Activated CD4-positive, alpha-beta memory T cell treated with anti-CD3 and anti-CD28 coated beads for 36 hours (primary cell): ENCODE measurements at regions not wholly inside any gene's neighbourhood (a gene's known extent, or its start where the extent isn't known, plus 50 kb on each side); places are given as distances from the start of the nearest gene placed in this dataset.

Experiments
- CTCF ChIA-PET: fragments of 350-600 bp; sonication (Branson Sonifier 250); formaldehyde crosslinking; loops from one replicate; lab custom pipeline; 2021; ENCODE audit warnings: antibody characterized with exemption, inconsistent platforms; lab: Charles Lee
- POLR2A ChIA-PET: fragments of 350-600 bp; sonication (Branson Sonifier 250); formaldehyde crosslinking; loops from one replicate; lab custom pipeline; 2021; ENCODE audit warnings: antibody characterized with exemption; lab: Charles Lee
- DNase-seq: peaks from one replicate; pipeline ENCODE4 v3.0.0-alpha.2; 2020
- H3K27ac Mint-ChIP-seq: one replicate; pipeline ENCODE4 v1.8.0; 2021; ENCODE audit warnings: mixed read lengths
- H3K27me3 Mint-ChIP-seq: one replicate; pipeline ENCODE4 v1.8.0; 2021; ENCODE audit warnings: mixed read lengths
- H3K36me3 Mint-ChIP-seq: one replicate; pipeline ENCODE4 v1.8.0; 2021; ENCODE audit warnings: mixed read lengths
- H3K4me1 Mint-ChIP-seq: one replicate; pipeline ENCODE4 v1.8.0; 2021; ENCODE audit warnings: low read depth, mixed read lengths
- H3K4me3 Mint-ChIP-seq: one replicate; pipeline ENCODE4 v1.8.0; 2021; ENCODE audit warnings: mild to moderate bottlenecking, mixed read lengths
- H3K9me3 Mint-ChIP-seq: one replicate; pipeline ENCODE4 v1.8.0; 2021; ENCODE audit warnings: mixed read lengths
- intact Hi-C: fragments of 100-400 bp; cut with micrococcal nuclease; formaldehyde crosslinking; loops from one replicate; pipeline ENCODE4 v1.15.1; 2023

- Mint-ChIP-seq H3K27ac (peak overlapping the region; percentile 30), H3K9me3 (no peaks in the 10 kb centered on the region), H3K36me3 (no peaks in the 10 kb centered on the region), H3K4me3 (no peak overlapping the region), H3K27me3 (peaks cover 3% of the 10 kb centered on the region), H3K4me1 (peaks cover 9% of the 10 kb centered on the region)
- DNase-seq = peak; percentile 76
- CTCF ChIA-PET = no interaction called here
- intact Hi-C loops = no loop called here
- POLR2A ChIA-PET = no interaction called here
Observed at GRCh38 chr9:99433555-99433954, 211.5 kb downstream of the SEC61B start.

GRCh38 chr9:99436616-99437015 lies 214.5 kb downstream of the SEC61B start:
- intact Hi-C loops = no loop called here
- no peak for DNase-seq
- ChIA-PET POLR2A (interaction anchor here (0.5 kb wide), 1 partner anchor 244 kb away, joined by 3 read pairs; no protein-coding TSS in a partner anchor), CTCF (no interaction called here)
- no peak overlapping the region for H3K4me3 Mint-ChIP-seq
- peaks cover 9% of the 10 kb centered on the region for H3K4me1 Mint-ChIP-seq
- H3K36me3 Mint-ChIP-seq = no peaks in the 10 kb centered on the region
- no peak overlapping the region for H3K27ac Mint-ChIP-seq
- H3K9me3 Mint-ChIP-seq = no peaks in the 10 kb centered on the region
- peaks cover 3% of the 10 kb centered on the region for H3K27me3 Mint-ChIP-seq

- ChIA-PET CTCF (no interaction called here), POLR2A (no interaction called here)
- H3K4me3 Mint-ChIP-seq = no peak overlapping the region
- H3K4me1 Mint-ChIP-seq = peaks cover 9% of the 10 kb centered on the region
- H3K9me3 Mint-ChIP-seq = no peaks in the 10 kb centered on the region
- H3K27me3 Mint-ChIP-seq = peaks cover 3% of the 10 kb centered on the region
- no peak overlapping the region for H3K27ac Mint-ChIP-seq
- DNase-seq = no peak
- intact Hi-C loops = no loop called here
- no peaks in the 10 kb centered on the region for H3K36me3 Mint-ChIP-seq
Observed at GRCh38 chr9:99437145-99437544, 215.1 kb downstream of the SEC61B start.

GRCh38 chr9:99438596-99438995 lies 216.5 kb downstream of the SEC61B start:
- DNase-seq = no peak
- CTCF ChIA-PET = no interaction called here
- peaks cover 5% of the 10 kb centered on the region for H3K27me3 Mint-ChIP-seq
- H3K4me1 Mint-ChIP-seq = peaks cover 4% of the 10 kb centered on the region
- no peak overlapping the region for H3K4me3 Mint-ChIP-seq
- no peak overlapping the region for H3K27ac Mint-ChIP-seq
- H3K9me3 Mint-ChIP-seq = no peaks in the 10 kb centered on the region
- intact Hi-C loops = no loop called here
- no peaks in the 10 kb centered on the region for H3K36me3 Mint-ChIP-seq
- POLR2A ChIA-PET = no interaction called here

GRCh38 chr9:99441829-99442228 lies 219.7 kb downstream of the SEC61B start:
- Mint-ChIP-seq H3K9me3 (no peaks in the 10 kb centered on the region), H3K27me3 (peaks cover 18% of the 10 kb centered on the region), H3K4me1 (no peaks in the 10 kb centered on the region), H3K4me3 (no peak overlapping the region), H3K27ac (no peak overlapping the region), H3K36me3 (no peaks in the 10 kb centered on the region)
- DNase-seq = no peak
- ChIA-PET POLR2A (no interaction called here), CTCF (no interaction called here)
- intact Hi-C loops = no loop called here

GRCh38 chr9:99445371-99445891 lies 223.3 kb downstream of the SEC61B start:
- no peak for DNase-seq
- peaks cover 18% of the 10 kb centered on the region for H3K27me3 Mint-ChIP-seq
- H3K36me3 Mint-ChIP-seq = no peaks in the 10 kb centered on the region
- no peaks in the 10 kb centered on the region for H3K4me1 Mint-ChIP-seq
- no peak overlapping the region for H3K27ac Mint-ChIP-seq
- CTCF ChIA-PET = no interaction called here
- intact Hi-C loops = no loop called here
- H3K4me3 Mint-ChIP-seq = no peak overlapping the region
- POLR2A ChIA-PET = interaction anchor here (0.8 kb wide), 1 partner anchor 28 kb away, joined by 3 read pairs; no protein-coding TSS in a partner anchor
- H3K9me3 Mint-ChIP-seq = no peaks in the 10 kb centered on the region

- Mint-ChIP-seq H3K4me3 (no peak overlapping the region), H3K27me3 (peaks cover 18% of the 10 kb centered on the region), H3K4me1 (no peaks in the 10 kb centered on the region), H3K27ac (no peak overlapping the region), H3K9me3 (no peaks in the 10 kb centered on the region), H3K36me3 (no peaks in the 10 kb centered on the region)
- intact Hi-C loops = no loop called here
- DNase-seq = no peak
- POLR2A ChIA-PET = interaction anchor here (0.8 kb wide), 1 partner anchor 28 kb away, joined by 3 read pairs; no protein-coding TSS in a partner anchor
- CTCF ChIA-PET = no interaction called here
Observed at GRCh38 chr9:99445920-99446319, 223.8 kb downstream of the SEC61B start.

- no peaks in the 10 kb centered on the region for H3K9me3 Mint-ChIP-seq
- H3K27me3 Mint-ChIP-seq = peaks cover 23% of the 10 kb centered on the region
- CTCF ChIA-PET = interaction anchor here (1.5 kb wide), 1 partner anchor 263 kb away, joined by 5 read pairs; no protein-coding TSS in a partner anchor
- intact Hi-C loops = no loop called here
- H3K4me1 Mint-ChIP-seq = no peaks in the 10 kb centered on the region
- H3K36me3 Mint-ChIP-seq = no peaks in the 10 kb centered on the region
- H3K4me3 Mint-ChIP-seq = no peak overlapping the region
- POLR2A ChIA-PET = no interaction called here
- no peak for DNase-seq
- H3K27ac Mint-ChIP-seq = no peak overlapping the region
Observed at GRCh38 chr9:99447951-99448350, 225.9 kb downstream of the SEC61B start.

DNA sequence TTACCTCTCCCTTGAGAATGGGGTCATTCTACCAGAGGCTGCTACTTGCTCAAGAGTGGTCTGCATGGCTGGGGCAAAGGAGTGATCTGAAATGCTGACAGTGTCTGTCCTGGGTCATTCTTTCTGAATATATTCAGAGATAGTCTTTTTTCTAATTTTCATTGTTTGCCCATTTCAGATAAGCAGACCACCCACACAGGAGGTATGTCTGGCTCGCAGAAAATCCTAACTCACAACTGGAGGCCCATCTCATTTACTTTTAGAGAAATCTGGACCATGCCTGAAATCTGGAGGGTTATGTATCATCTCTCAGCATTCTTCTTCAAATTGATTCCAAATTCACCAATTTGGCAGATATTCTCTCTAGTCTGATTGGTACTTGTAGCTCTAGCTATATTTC lies 227.6 kb downstream of the SEC61B start:
- CTCF ChIA-PET = no interaction called here
- peaks cover 17% of the 10 kb centered on the region for H3K27me3 Mint-ChIP-seq
- no peak overlapping the region for H3K4me3 Mint-ChIP-seq
- no peak for DNase-seq
- no peak overlapping the region for H3K27ac Mint-ChIP-seq
- H3K36me3 Mint-ChIP-seq = no peaks in the 10 kb centered on the region
- intact Hi-C loops = no loop called here
- no peaks in the 10 kb centered on the region for H3K9me3 Mint-ChIP-seq
- POLR2A ChIA-PET = no interaction called here
- no peaks in the 10 kb centered on the region for H3K4me1 Mint-ChIP-seq

DNA sequence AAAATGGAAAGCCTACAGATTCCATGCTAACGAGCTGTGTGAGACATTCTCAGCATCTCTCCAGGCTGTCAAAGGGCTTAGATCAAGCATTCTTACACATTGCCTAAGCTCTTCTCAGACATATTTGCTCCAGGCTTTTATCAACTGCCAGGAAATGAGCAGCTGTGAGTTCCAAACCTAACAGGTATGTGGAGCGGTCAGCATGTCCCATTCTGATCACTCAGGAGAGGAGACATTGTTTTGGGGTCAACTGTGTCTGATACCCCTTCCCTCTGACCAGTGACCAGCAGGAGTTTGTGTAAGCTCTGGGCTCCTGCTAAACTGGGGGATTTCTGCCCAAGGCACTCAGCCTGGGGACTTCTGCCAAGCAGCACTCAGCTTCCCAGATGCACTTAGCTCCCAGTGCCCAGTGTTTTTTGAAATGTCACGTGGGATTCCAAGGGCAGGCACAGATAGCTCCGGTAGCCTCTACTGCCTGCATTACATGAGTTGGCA lies 229.1 kb downstream of the SEC61B start:
- CTCF ChIA-PET = interaction anchor here (1.1 kb wide), 1 partner anchor 603 kb away, joined by 3 read pairs; no protein-coding TSS in a partner anchor
- Mint-ChIP-seq H3K4me3 (no peak overlapping the region), H3K9me3 (no peaks in the 10 kb centered on the region), H3K27ac (no peak overlapping the region), H3K27me3 (peaks cover 16% of the 10 kb centered on the region), H3K36me3 (no peaks in the 10 kb centered on the region), H3K4me1 (no peaks in the 10 kb centered on the region)
- intact Hi-C loops = no loop called here
- no peak for DNase-seq
- POLR2A ChIA-PET = no interaction called here

DNA sequence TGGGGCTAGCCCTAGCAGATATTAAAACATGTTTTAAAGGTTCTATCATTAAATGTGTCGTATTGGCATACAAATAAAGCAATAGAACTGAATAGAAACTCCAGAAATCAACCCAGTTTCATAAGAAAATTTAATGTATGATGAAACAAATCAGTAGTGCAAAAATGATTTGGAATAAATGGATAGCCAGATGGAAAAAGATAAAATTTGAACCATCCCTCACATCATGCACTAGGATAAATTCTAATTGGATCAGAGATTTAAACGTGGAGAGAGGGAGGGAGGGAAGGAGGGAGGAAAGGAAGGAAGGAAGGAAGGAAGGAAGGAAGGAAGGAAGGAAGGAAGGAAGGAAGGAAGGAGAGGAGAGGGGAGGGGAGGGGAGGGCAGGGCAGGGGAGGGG lies 235.3 kb downstream of the SEC61B start:
- H3K9me3 Mint-ChIP-seq = no peaks in the 10 kb centered on the region
- H3K4me1 Mint-ChIP-seq = no peaks in the 10 kb centered on the region
- H3K27ac Mint-ChIP-seq = no peak overlapping the region
- POLR2A ChIA-PET = no interaction called here
- CTCF ChIA-PET = interaction anchor here (0.7 kb wide), 1 partner anchor 423 kb away, joined by 3 read pairs; no protein-coding TSS in a partner anchor
- intact Hi-C loops = no loop called here
- peaks cover 6% of the 10 kb centered on the region for H3K27me3 Mint-ChIP-seq
- no peak for DNase-seq
- H3K4me3 Mint-ChIP-seq = no peak overlapping the region
- no peaks in the 10 kb centered on the region for H3K36me3 Mint-ChIP-seq

DNA sequence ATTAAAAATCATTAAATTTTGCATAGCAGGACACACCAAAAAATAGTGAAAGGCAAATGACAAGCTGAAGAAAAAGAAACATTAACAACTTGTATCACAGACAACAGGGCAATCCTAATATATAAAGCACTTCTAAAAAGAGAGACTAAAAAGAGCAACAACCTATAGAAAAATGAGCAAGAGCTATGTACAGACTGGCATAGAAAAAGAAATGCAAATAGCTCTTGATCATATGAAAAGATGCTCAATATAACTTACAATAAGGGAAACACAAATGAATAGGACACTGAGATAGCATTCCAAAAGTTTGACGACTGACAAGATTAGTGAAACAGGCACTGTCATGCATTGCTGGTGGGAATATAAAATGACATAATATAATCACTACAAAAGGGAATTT lies 235.9 kb downstream of the SEC61B start:
- POLR2A ChIA-PET = no interaction called here
- no peak overlapping the region for H3K27ac Mint-ChIP-seq
- no peaks in the 10 kb centered on the region for H3K36me3 Mint-ChIP-seq
- DNase-seq = no peak
- no peaks in the 10 kb centered on the region for H3K4me1 Mint-ChIP-seq
- H3K4me3 Mint-ChIP-seq = no peak overlapping the region
- no peaks in the 10 kb centered on the region for H3K9me3 Mint-ChIP-seq
- intact Hi-C loops = no loop called here
- peaks cover 5% of the 10 kb centered on the region for H3K27me3 Mint-ChIP-seq
- CTCF ChIA-PET = no interaction called here

DNA sequence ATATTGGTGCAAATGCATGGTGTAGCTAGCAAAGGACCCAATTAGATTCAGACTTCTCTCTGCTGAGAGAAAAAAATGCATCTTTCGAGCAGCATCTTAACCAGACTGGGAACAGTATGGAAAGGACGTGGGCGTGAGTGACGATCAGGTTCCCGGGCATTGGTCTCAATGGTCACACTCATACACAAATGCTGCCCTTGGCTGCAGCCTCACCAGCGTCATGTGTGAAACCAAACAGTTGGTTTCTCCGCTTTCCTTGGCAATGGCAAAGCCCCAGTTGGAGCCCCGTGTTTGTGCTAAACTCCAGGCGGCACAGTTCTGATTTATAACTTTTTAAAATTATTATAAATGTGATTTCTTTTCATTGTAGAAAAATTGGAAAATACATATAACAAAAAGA lies 237.8 kb downstream of the SEC61B start:
- ChIA-PET POLR2A (no interaction called here), CTCF (no interaction called here)
- Mint-ChIP-seq H3K36me3 (no peaks in the 10 kb centered on the region), H3K4me1 (no peaks in the 10 kb centered on the region), H3K4me3 (no peak overlapping the region), H3K27me3 (peaks cover 3% of the 10 kb centered on the region), H3K9me3 (no peaks in the 10 kb centered on the region), H3K27ac (no peak overlapping the region)
- intact Hi-C loops = no loop called here
- no peak for DNase-seq
